D721Med (cell line): ENCODE measurements at regions not wholly inside any gene's neighbourhood (a gene's known extent, or its start where the extent isn't known, plus 50 kb on each side); places are given as distances from the start of the nearest gene placed in this dataset.

Experiments
- DNase-seq: peaks from one replicate; pipeline ENCODE4 v3.0.0; 2011; ENCODE audit warnings: low spot score; ENCODE audit not compliant: insufficient read length
- FAIRE-seq: peaks from 2 replicates; lab custom pipeline; 2011; peaks lifted over from hg19 to GRCh38; lab: Jason Lieb, UNC
- CTCF ChIP-seq: IDR thresholded peaks from 2 replicates; pipeline ENCODE4 v1.5.1; 2012; ENCODE audit warnings: mild to moderate bottlenecking, control low read depth; ENCODE audit not compliant: insufficient read depth; ENCODE audit errors: missing control alignments

GRCh38 chr2:65885266-65885665, 452.9 kb upstream of the SPRED2 start:
- FAIRE-seq (no peak), DNase-seq (no peak)
- TF ChIP-seq CTCF: no peak

- no peak for FAIRE-seq
- DNase-seq: no peak
Observed at GRCh38 chr2:65881592-65881991, 449.2 kb upstream of the SPRED2 start.

GRCh38 chr2:65880436-65880835, 448.0 kb upstream of the SPRED2 start:
- no peak for TF ChIP-seq CTCF
- no peak for DNase-seq
- no peak for FAIRE-seq

More at GRCh38 chr2:65881592-65881991, 449.2 kb upstream of the SPRED2 start:
- TF ChIP-seq CTCF: no peak

GRCh38 chr2:65878011-65878340, 445.6 kb upstream of the SPRED2 start:
- no peak for TF ChIP-seq CTCF
- DNase-seq: no peak
- FAIRE-seq: no peak

- FAIRE-seq (no peak), DNase-seq (no peak)
- TF ChIP-seq CTCF: no peak
Observed at GRCh38 chr2:65877331-65878010, 445.1 kb upstream of the SPRED2 start.

- no peak for TF ChIP-seq CTCF
- FAIRE-seq (no peak), DNase-seq (no peak)
Observed at GRCh38 chr2:65876114-65876513, 443.7 kb upstream of the SPRED2 start.

GRCh38 chr2:65870826-65871225, 438.4 kb upstream of the SPRED2 start:
- DNase-seq (no peak), FAIRE-seq (no peak)
- TF ChIP-seq CTCF: no peak
